ENCODE measurements at regions not wholly inside any gene's neighbourhood (a gene's known extent, or its start where the extent isn't known, plus 50 kb on each side); places are given as distances from the start of the nearest gene placed in this dataset.

DNA sequence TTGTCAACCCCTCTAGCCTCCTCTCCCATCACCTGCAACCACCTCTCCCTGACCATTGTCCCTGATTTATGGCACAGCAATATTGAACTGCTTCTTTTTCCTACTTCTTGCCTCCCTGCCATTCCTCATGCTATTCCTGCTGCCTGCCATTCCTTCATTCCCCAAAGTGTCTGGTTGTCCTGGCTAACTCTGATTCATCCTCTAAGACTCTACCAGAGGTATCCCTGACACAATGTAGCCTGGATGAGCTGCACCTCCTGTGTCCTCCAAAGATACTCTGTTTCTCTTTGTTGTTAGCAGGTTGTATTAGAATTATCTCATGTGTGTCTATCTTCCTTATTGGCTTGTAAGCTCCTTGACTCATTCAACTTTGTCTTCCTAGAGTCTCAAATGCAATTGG is 53.5 kb upstream of the PTPN3 start:
- TF ChIP-seq, protein P1, sequence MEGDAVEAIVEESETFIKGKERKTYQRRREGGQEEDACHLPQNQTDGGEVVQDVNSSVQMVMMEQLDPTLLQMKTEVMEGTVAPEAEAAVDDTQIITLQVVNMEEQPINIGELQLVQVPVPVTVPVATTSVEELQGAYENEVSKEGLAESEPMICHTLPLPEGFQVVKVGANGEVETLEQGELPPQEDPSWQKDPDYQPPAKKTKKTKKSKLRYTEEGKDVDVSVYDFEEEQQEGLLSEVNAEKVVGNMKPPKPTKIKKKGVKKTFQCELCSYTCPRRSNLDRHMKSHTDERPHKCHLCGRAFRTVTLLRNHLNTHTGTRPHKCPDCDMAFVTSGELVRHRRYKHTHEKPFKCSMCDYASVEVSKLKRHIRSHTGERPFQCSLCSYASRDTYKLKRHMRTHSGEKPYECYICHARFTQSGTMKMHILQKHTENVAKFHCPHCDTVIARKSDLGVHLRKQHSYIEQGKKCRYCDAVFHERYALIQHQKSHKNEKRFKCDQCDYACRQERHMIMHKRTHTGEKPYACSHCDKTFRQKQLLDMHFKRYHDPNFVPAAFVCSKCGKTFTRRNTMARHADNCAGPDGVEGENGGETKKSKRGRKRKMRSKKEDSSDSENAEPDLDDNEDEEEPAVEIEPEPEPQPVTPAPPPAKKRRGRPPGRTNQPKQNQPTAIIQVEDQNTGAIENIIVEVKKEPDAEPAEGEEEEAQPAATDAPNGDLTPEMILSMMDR (IDR thresholded peaks at IDR 0.05): no peak
- TF ChIP-seq POLR2A (IDR thresholded peaks at IDR 0.05): no peak
